ENCODE measurements at regions not wholly inside any gene's neighbourhood (a gene's known extent, or its start where the extent isn't known, plus 50 kb on each side); places are given as distances from the start of the nearest gene placed in this dataset.

- TF ChIP-seq CTCF (IDR thresholded peaks at IDR 0.05) = no peak
- TF ChIP-seq POLR2A (IDR thresholded peaks at IDR 0.05) = no peak
Measured at GRCh38 chr16:50457979-50458491, 89.2 kb upstream of the BRD7 start.

Measured in heart left ventricle (tissue), 13 donors.